ENCODE measurements at regions not wholly inside any gene's neighbourhood (a gene's known extent, or its start where the extent isn't known, plus 50 kb on each side); places are given as distances from the start of the nearest gene placed in this dataset.

DNA sequence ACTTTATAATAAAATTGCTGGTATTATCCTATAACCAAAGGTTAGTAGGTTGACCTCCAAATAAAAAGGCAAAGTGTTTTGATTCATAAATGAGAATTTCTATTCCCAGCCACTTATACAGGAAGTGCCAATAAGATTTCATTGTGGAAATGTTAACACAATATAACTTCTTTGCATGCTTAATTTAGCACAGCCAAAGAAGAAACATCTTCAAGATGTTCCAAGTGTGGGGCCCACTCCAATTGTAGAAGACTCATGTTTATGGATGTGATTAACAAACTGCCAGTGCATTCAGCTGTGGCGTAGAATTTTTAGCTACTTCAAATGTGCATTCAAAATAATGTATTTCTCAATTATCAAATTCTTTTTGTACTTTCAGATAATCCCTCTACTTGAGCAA lies 402.3 kb downstream of the DEPDC1B start:
- TF ChIP-seq SP1 (IDR thresholded peaks at IDR 0.05) (no peak), GABPA (IDR thresholded peaks at IDR 0.05 in 1 of 2, conservative IDR thresholded peaks at IDR 0.05 in 1 of 2) (no peak), YY1 (IDR thresholded peaks at IDR 0.05) (no peak)
- TF ChIP-seq, protein P1, sequence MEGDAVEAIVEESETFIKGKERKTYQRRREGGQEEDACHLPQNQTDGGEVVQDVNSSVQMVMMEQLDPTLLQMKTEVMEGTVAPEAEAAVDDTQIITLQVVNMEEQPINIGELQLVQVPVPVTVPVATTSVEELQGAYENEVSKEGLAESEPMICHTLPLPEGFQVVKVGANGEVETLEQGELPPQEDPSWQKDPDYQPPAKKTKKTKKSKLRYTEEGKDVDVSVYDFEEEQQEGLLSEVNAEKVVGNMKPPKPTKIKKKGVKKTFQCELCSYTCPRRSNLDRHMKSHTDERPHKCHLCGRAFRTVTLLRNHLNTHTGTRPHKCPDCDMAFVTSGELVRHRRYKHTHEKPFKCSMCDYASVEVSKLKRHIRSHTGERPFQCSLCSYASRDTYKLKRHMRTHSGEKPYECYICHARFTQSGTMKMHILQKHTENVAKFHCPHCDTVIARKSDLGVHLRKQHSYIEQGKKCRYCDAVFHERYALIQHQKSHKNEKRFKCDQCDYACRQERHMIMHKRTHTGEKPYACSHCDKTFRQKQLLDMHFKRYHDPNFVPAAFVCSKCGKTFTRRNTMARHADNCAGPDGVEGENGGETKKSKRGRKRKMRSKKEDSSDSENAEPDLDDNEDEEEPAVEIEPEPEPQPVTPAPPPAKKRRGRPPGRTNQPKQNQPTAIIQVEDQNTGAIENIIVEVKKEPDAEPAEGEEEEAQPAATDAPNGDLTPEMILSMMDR (IDR thresholded peaks at IDR 0.05; ENCODE audit: low read depth, low read length, missing input control): no peak

Data from liver (tissue), 3 donors.